K562 (cell line): ENCODE measurements at regions not wholly inside any gene's neighbourhood (a gene's known extent, or its start where the extent isn't known, plus 50 kb on each side); places are given as distances from the start of the nearest gene placed in this dataset.

ENCODE experiments used
- BCL6 ChIP-seq: fragments of 250-450 bp; sonication (Bioruptor Pico); IDR thresholded peaks from 2 replicates; pipeline ENCODE4 v1.4.0; 2020
- CREBBP ChIP-seq: IDR thresholded peaks from one replicate; pipeline ENCODE4 v1.6.1; 2012; ENCODE audit warnings: low read depth, mild to moderate bottlenecking, control low read depth, inconsistent platforms, low read length
- FUS ChIP-seq: fragments of 200-400 bp; formaldehyde crosslinking; optimal IDR thresholded peaks from 2 replicates; pipeline ENCODE3; 2017; ENCODE audit warnings: low read depth, low read length
- HDAC2 ChIP-seq: fragments of 450-650 bp; IDR thresholded peaks from 2 replicates; pipeline ENCODE4 v1.6.1; 2016; ENCODE audit warnings: mild to moderate bottlenecking
- MYC ChIP-seq, 2 experiments: fragments of 250-450 bp in 1 of 2; sonication (Bioruptor Pico) in 1 of 2; IDR thresholded peaks; 2 replicates each; pipeline versions ENCODE4 v1.5.1 to v1.6.1; 2012 to 2021; ENCODE audit warnings: low read depth in 2 of 2, borderline replicate concordance in 1 of 2, improper control_type of control experiment in 1 of 2, low read length in 1 of 2, mild to moderate bottlenecking in 1 of 2, moderate library complexity in 1 of 2
- PURB ChIP-seq: sonication (generic); formaldehyde crosslinking; IDR thresholded peaks from 2 replicates; pipeline ENCODE4 v1.9.0; 2021; ENCODE audit warnings: low read depth, mild to moderate bottlenecking, missing genetic modification reagents
- SNRNP70 ChIP-seq: fragments of 200-400 bp; formaldehyde crosslinking; optimal IDR thresholded peaks from 2 replicates; pipeline ENCODE3; 2017; ENCODE audit warnings: low read depth, low read length
- TCF3 ChIP-seq: sonication (generic); formaldehyde crosslinking; IDR thresholded peaks from 2 replicates; pipeline ENCODE4 v1.4.0; 2020; ENCODE audit warnings: mild to moderate bottlenecking, missing genetic modification reagents
- ZNF263 ChIP-seq: sonication (generic); formaldehyde crosslinking; IDR thresholded peaks from 2 replicates; pipeline ENCODE4 v1.8.0; 2022; ENCODE audit warnings: mild to moderate bottlenecking, missing genetic modification reagents, borderline replicate concordance
- ZNF408 ChIP-seq: fragments of 250-450 bp; sonication (Bioruptor Pico); IDR thresholded peaks from 2 replicates; pipeline ENCODE4 v1.4.0; 2020; ENCODE audit warnings: low read depth, mild to moderate bottlenecking, moderate library complexity
- ZNF41 ChIP-seq: fragments of 250-450 bp; sonication (Bioruptor Pico); conservative IDR thresholded peaks from 2 replicates; pipeline ENCODE4 v1.4.0; 2020; ENCODE audit warnings: mild to moderate bottlenecking
- ZNF699 ChIP-seq: fragments of 250-450 bp; sonication (Bioruptor Pico); IDR thresholded peaks from 2 replicates; pipeline ENCODE4 v1.8.0; 2021; ENCODE audit warnings: mild to moderate bottlenecking, moderate library complexity; ENCODE audit not compliant: insufficient replicate concordance
- ZNF830 ChIP-seq: fragments of 250-450 bp; sonication (Bioruptor Pico); IDR thresholded peaks from 2 replicates; pipeline ENCODE4 v1.5.0; 2021; ENCODE audit warnings: mild to moderate bottlenecking
- TF ChIP-seq, protein P1 (sequence below): fragments of 150-350 bp; IDR thresholded peaks from 2 replicates; pipeline ENCODE4 v1.6.1; 2014; ENCODE audit warnings: low read depth, mild to moderate bottlenecking, low read length, borderline replicate concordance
- TF ChIP-seq, protein P2 (sequence below): IDR thresholded peaks from 2 replicates; pipeline ENCODE4 v1.6.1; 2014; ENCODE audit warnings: antibody characterized with exemption
- TF ChIP-seq, protein P3 (sequence below): fragments of 250-450 bp; sonication (Bioruptor Pico); IDR thresholded peaks from 2 replicates; pipeline ENCODE4 v1.4.0; 2020; ENCODE audit warnings: mild to moderate bottlenecking, moderate library complexity
- TF ChIP-seq, protein P4 (sequence below), 2 experiments: IDR thresholded peaks; 2 replicates each; pipeline ENCODE4 v1.6.1; 2012; ENCODE audit warnings: improper control_type of control experiment in 2 of 2, low read depth in 2 of 2, low read length in 2 of 2, borderline replicate concordance in 1 of 2
- TF ChIP-seq, protein P5 (sequence below): sonication (generic); formaldehyde crosslinking; IDR thresholded peaks from 2 replicates; pipeline ENCODE4 v1.8.0; 2022; ENCODE audit warnings: mild to moderate bottlenecking, missing genetic modification reagents

DNA sequence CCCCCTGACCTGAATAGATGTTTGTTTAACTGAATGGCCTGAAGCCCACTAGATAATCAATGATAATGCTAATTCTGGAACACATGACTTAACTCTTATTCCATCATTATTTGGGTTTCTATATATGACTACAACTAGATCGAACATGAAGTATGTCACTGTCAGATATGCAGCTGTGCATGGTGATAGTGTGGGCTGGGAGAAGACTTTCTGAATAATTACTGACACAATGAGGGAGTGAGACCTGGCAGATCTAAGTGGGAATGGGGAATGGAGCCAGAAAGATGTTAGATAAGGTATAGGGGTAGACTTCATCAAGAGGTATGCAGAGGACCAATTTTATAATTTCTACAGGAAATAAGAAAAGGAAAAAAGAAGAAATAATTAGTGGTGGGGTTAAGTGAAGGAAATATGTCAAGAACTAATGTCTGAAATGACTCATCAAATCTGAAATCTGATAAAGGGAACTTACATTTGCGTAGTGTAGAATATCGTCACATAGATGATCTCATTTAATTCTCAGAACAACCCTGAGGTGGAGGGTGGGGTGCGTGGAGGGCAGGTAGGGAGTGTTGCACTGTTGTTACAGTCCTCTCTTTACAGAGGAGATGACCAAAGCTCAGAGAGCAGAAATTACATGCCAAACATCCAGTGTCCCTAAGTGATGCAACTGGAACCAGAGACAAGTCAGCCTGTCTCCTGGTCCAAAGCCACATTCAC lies 68.2 kb upstream of the EED start (continued):
- TF ChIP-seq HDAC2 (peak; percentile 88), FUS (no peak), TCF3 (CRISPR knock-in tag) (peak; percentile 92), ZNF830 (CRISPR knock-in tag) (no peak), ZNF41 (CRISPR knock-in tag) (no peak; the same call in 1 of the 2 replicates), MYC (IDR thresholded peaks at IDR 0.05; ENCODE audit: low read depth, low read length) (peak; percentile 42), MYC (CRISPR knock-in tag; IDR thresholded peaks at IDR 0.05; ENCODE audit: borderline replicate concordance, low read depth) (no peak), SNRNP70 (no peak), ZNF408 (CRISPR knock-in tag) (no peak), ZNF263 (CRISPR knock-in tag) (no peak), BCL6 (CRISPR knock-in tag) (no peak), CREBBP (no peak), PURB (CRISPR knock-in tag) (no peak), ZNF699 (CRISPR knock-in tag) (no peak)
- TF ChIP-seq, protein P1, sequence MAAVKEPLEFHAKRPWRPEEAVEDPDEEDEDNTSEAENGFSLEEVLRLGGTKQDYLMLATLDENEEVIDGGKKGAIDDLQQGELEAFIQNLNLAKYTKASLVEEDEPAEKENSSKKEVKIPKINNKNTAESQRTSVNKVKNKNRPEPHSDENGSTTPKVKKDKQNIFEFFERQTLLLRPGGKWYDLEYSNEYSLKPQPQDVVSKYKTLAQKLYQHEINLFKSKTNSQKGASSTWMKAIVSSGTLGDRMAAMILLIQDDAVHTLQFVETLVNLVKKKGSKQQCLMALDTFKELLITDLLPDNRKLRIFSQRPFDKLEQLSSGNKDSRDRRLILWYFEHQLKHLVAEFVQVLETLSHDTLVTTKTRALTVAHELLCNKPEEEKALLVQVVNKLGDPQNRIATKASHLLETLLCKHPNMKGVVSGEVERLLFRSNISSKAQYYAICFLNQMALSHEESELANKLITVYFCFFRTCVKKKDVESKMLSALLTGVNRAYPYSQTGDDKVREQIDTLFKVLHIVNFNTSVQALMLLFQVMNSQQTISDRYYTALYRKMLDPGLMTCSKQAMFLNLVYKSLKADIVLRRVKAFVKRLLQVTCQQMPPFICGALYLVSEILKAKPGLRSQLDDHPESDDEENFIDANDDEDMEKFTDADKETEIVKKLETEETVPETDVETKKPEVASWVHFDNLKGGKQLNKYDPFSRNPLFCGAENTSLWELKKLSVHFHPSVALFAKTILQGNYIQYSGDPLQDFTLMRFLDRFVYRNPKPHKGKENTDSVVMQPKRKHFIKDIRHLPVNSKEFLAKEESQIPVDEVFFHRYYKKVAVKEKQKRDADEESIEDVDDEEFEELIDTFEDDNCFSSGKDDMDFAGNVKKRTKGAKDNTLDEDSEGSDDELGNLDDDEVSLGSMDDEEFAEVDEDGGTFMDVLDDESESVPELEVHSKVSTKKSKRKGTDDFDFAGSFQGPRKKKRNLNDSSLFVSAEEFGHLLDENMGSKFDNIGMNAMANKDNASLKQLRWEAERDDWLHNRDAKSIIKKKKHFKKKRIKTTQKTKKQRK = no peak
- TF ChIP-seq, protein P2, sequence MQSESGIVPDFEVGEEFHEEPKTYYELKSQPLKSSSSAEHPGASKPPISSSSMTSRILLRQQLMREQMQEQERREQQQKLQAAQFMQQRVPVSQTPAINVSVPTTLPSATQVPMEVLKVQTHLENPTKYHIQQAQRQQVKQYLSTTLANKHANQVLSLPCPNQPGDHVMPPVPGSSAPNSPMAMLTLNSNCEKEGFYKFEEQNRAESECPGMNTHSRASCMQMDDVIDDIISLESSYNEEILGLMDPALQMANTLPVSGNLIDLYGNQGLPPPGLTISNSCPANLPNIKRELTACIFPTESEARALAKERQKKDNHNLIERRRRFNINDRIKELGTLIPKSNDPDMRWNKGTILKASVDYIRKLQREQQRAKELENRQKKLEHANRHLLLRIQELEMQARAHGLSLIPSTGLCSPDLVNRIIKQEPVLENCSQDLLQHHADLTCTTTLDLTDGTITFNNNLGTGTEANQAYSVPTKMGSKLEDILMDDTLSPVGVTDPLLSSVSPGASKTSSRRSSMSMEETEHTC = no peak
- TF ChIP-seq, protein P3, sequence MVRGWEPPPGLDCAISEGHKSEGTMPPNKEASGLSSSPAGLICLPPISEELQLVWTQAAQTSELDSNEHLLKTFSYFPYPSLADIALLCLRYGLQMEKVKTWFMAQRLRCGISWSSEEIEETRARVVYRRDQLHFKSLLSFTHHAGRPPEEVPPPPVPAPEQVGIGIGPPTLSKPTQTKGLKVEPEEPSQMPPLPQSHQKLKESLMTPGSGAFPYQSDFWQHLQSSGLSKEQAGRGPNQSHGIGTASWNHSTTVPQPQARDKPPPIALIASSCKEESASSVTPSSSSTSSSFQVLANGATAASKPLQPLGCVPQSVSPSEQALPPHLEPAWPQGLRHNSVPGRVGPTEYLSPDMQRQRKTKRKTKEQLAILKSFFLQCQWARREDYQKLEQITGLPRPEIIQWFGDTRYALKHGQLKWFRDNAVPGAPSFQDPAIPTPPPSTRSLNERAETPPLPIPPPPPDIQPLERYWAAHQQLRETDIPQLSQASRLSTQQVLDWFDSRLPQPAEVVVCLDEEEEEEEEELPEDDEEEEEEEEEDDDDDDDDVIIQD = no peak
- TF ChIP-seq, protein P4, sequence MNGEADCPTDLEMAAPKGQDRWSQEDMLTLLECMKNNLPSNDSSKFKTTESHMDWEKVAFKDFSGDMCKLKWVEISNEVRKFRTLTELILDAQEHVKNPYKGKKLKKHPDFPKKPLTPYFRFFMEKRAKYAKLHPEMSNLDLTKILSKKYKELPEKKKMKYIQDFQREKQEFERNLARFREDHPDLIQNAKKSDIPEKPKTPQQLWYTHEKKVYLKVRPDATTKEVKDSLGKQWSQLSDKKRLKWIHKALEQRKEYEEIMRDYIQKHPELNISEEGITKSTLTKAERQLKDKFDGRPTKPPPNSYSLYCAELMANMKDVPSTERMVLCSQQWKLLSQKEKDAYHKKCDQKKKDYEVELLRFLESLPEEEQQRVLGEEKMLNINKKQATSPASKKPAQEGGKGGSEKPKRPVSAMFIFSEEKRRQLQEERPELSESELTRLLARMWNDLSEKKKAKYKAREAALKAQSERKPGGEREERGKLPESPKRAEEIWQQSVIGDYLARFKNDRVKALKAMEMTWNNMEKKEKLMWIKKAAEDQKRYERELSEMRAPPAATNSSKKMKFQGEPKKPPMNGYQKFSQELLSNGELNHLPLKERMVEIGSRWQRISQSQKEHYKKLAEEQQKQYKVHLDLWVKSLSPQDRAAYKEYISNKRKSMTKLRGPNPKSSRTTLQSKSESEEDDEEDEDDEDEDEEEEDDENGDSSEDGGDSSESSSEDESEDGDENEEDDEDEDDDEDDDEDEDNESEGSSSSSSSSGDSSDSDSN (IDR thresholded peaks at IDR 0.05; ENCODE audit: borderline replicate concordance in 1 of 2, low read depth in 2 of 2, low read length in 2 of 2) = 0 out of 4 replicates have a peak, but pooled peaks of 1 of the 2 experiments have one; percentile 35
- TF ChIP-seq, protein P5, sequence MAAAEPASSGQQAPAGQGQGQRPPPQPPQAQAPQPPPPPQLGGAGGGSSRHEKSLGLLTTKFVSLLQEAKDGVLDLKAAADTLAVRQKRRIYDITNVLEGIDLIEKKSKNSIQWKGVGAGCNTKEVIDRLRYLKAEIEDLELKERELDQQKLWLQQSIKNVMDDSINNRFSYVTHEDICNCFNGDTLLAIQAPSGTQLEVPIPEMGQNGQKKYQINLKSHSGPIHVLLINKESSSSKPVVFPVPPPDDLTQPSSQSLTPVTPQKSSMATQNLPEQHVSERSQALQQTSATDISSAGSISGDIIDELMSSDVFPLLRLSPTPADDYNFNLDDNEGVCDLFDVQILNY = no peak
